H1 (cell line): ENCODE measurements at regions not wholly inside any gene's neighbourhood (a gene's known extent, or its start where the extent isn't known, plus 50 kb on each side); places are given as distances from the start of the nearest gene placed in this dataset.

Experiments
- CTCF ChIA-PET: fragments of 300-600 bp; sonication (Branson Sonifier 250); formaldehyde crosslinking; loops from one replicate; lab custom pipeline; 2021; ENCODE audit not compliant: partially characterized antibody; lab: Charles Lee
- POLR2A ChIA-PET: fragments of 300-600 bp; sonication (Branson Sonifier 250); formaldehyde crosslinking; loops from one replicate; lab custom pipeline; 2021; ENCODE audit warnings: inconsistent platforms; ENCODE audit not compliant: partially characterized antibody; lab: Charles Lee
- DNase-seq, 2 experiments: peaks; one replicate each; pipeline versions ENCODE4 v3.0.0 to v3.0.0-alpha.2; 2010 to 2022; ENCODE audit warnings: low spot score in 2 of 2, low read depth in 1 of 2, mixed read lengths in 1 of 2
- FAIRE-seq: peaks from 2 replicates; lab custom pipeline; 2011; peaks lifted over from hg19 to GRCh38; lab: Jason Lieb, UNC
- H2AFZ ChIP-seq: 2 replicates; pipeline ENCODE4 v1.8.1; 2012; ENCODE audit warnings: low read length, inconsistent platforms
- H2AK5ac ChIP-seq: 2 replicates; pipeline ENCODE4 v1.6.1; 2013; ENCODE audit warnings: low read depth, low read length
- H2BK120ac ChIP-seq: replicated peaks from 2 replicates; pipeline ENCODE3; 2013; ENCODE audit warnings: low read depth, low read length, inconsistent platforms
- H2BK12ac ChIP-seq: 2 replicates; pipeline ENCODE4 v1.6.1; 2013; ENCODE audit warnings: low read depth, low read length
- H2BK15ac ChIP-seq: 2 replicates; pipeline ENCODE4 v1.6.1; 2013; ENCODE audit warnings: low read length
- H2BK20ac ChIP-seq: 2 replicates; pipeline ENCODE4 v1.6.1; 2013; ENCODE audit warnings: low read length
- H2BK5ac ChIP-seq: 2 replicates; pipeline ENCODE4 v1.6.1; 2013; ENCODE audit warnings: low read depth, low read length
- H3K14ac ChIP-seq: 2 replicates; pipeline ENCODE4 v1.6.1; 2013; ENCODE audit warnings: inconsistent platforms; ENCODE audit not compliant: insufficient read length
- H3K18ac ChIP-seq: 2 replicates; pipeline ENCODE4 v1.6.1; 2013; ENCODE audit warnings: low read length; ENCODE audit errors: extremely low read depth
- H3K23ac ChIP-seq: 2 replicates; pipeline ENCODE4 v1.6.1; 2013; ENCODE audit warnings: inconsistent platforms; ENCODE audit not compliant: insufficient read length
- H3K23me2 ChIP-seq: 2 replicates; pipeline ENCODE4 v1.6.1; 2013; ENCODE audit warnings: low read depth, low read length
- H3K27ac ChIP-seq: 2 replicates; pipeline ENCODE4 v1.6.1; 2011; ENCODE audit warnings: low read depth, low read length, inconsistent platforms
- H3K27me3 ChIP-seq, 4 experiments: replicated peaks in 1 of 4; 1 replicate in 1 of 4; 2 replicates in 3 of 4; pipeline versions ENCODE4 v1.6.1 to v1.8.1; 2011 to 2013; ENCODE audit warnings: low read length in 3 of 4, mild to moderate bottlenecking in 3 of 4, inconsistent platforms in 2 of 4, mixed read lengths in 2 of 4, moderate library complexity in 1 of 4; ENCODE audit not compliant: control insufficient read depth in 3 of 4, insufficient read depth in 3 of 4; ENCODE audit errors: extremely low read depth in 1 of 4
- H3K36me3 ChIP-seq, 4 experiments: 2 replicates each; pipeline versions ENCODE4 v1.6.1 to v1.8.1; 2011 to 2013; ENCODE audit warnings: mild to moderate bottlenecking in 4 of 4, low read length in 3 of 4, moderate library complexity in 2 of 4, control low read depth in 1 of 4, inconsistent platforms in 1 of 4; ENCODE audit not compliant: insufficient read depth in 4 of 4, control insufficient read depth in 2 of 4
- H3K4ac ChIP-seq: replicated peaks from 2 replicates; pipeline ENCODE3; 2013; ENCODE audit warnings: low read length, low read depth, mixed read lengths, inconsistent platforms; ENCODE audit not compliant: insufficient read length
- H3K4me1 ChIP-seq, 4 experiments: replicated peaks in 1 of 4; 1 replicate in 1 of 4; 2 replicates in 3 of 4; pipeline versions ENCODE4 v1.6.1 to v1.8.1; 2011 to 2013; ENCODE audit warnings: low read length in 3 of 4, inconsistent platforms in 2 of 4, mixed read lengths in 1 of 4; ENCODE audit not compliant: insufficient read depth in 4 of 4, control insufficient read depth in 3 of 4
- H3K4me2 ChIP-seq, 2 experiments: 2 replicates each; pipeline versions ENCODE4 v1.6.1 to v1.8.1; 2011 to 2013; ENCODE audit warnings: low read depth in 2 of 2, low read length in 2 of 2, control low read depth in 1 of 2, inconsistent platforms in 1 of 2, mild to moderate bottlenecking in 1 of 2; ENCODE audit not compliant: insufficient read depth in 1 of 2
- H3K4me3 ChIP-seq, 4 experiments: fragments of 200-600, 300-600 bp in 1 of 4; sonication (generic), shearing (Covaris generic), sonication (Bioruptor Twin) in 1 of 4; 2 replicates each; pipeline versions ENCODE4 v1.5.1 to v1.8.1; 2011 to 2016; ENCODE audit warnings: low read length in 4 of 4, low read depth in 3 of 4, control low read depth in 2 of 4, inconsistent platforms in 2 of 4, mild to moderate bottlenecking in 2 of 4, mixed read lengths in 1 of 4, moderate library complexity in 1 of 4; ENCODE audit not compliant: insufficient read depth in 2 of 4; ENCODE audit errors: extremely low read depth in 1 of 4
- H3K56ac ChIP-seq: replicated peaks from 2 replicates; pipeline ENCODE3; 2013; ENCODE audit warnings: low read depth, mild to moderate bottlenecking, mixed read lengths, low read length, inconsistent platforms; ENCODE audit not compliant: insufficient read length
- H3K79me1 ChIP-seq: 2 replicates; pipeline ENCODE4 v1.6.1; 2013; ENCODE audit warnings: low read depth, low read length, control low read depth
- H3K79me2 ChIP-seq, 2 experiments: 2 replicates each; pipeline versions ENCODE4 v1.6.1 to v1.8.1; 2012 to 2013; ENCODE audit warnings: low read length in 2 of 2, mild to moderate bottlenecking in 2 of 2, inconsistent platforms in 1 of 2; ENCODE audit not compliant: insufficient read depth in 2 of 2, control insufficient read depth in 1 of 2
- H3K9ac ChIP-seq, 4 experiments: replicated peaks in 1 of 4; 1 replicate in 1 of 4; 2 replicates in 3 of 4; pipeline versions ENCODE4 v1.6.1 to v1.8.1; 2011 to 2013; ENCODE audit warnings: low read depth in 3 of 4, low read length in 3 of 4, control low read depth in 2 of 4, mild to moderate bottlenecking in 2 of 4, moderate library complexity in 2 of 4, inconsistent platforms in 1 of 4; ENCODE audit errors: extremely low read depth in 1 of 4
- H3K9me3 ChIP-seq, 2 experiments: 2 replicates each; pipeline versions ENCODE4 v1.6.1 to v1.8.1; 2012 to 2013; ENCODE audit warnings: mild to moderate bottlenecking in 2 of 2, moderate library complexity in 2 of 2, control low read depth in 1 of 2, inconsistent platforms in 1 of 2, low read depth in 1 of 2, low read length in 1 of 2, mixed read lengths in 1 of 2; ENCODE audit not compliant: insufficient read depth in 2 of 2
- H4K20me1 ChIP-seq, 2 experiments: replicated peaks in 1 of 2; 2 replicates each; pipeline versions ENCODE3 to v1.8.1; 2011 to 2013; ENCODE audit warnings: inconsistent platforms in 2 of 2, low read length in 2 of 2, mild to moderate bottlenecking in 1 of 2; ENCODE audit not compliant: insufficient read depth in 2 of 2, control insufficient read depth in 1 of 2
- H4K5ac ChIP-seq: 2 replicates; pipeline ENCODE4 v1.6.1; 2013; ENCODE audit warnings: low read length, low read depth, mixed read lengths, inconsistent platforms; ENCODE audit not compliant: insufficient read length
- H4K8ac ChIP-seq: 2 replicates; pipeline ENCODE4 v1.8.0; 2013; ENCODE audit warnings: mild to moderate bottlenecking, moderate library complexity, low read length, inconsistent platforms; ENCODE audit not compliant: insufficient read depth; ENCODE audit errors: extremely low read depth
- H4K91ac ChIP-seq: replicated peaks from 2 replicates; pipeline ENCODE3; 2013; ENCODE audit warnings: low read length, mixed read lengths, inconsistent platforms; ENCODE audit not compliant: insufficient read length
- BACH1 ChIP-seq: IDR thresholded peaks from 2 replicates; pipeline ENCODE4 v1.6.1; 2012; ENCODE audit warnings: low read length, improper control_type of control experiment
- KDM5A ChIP-seq: fragments of 200-600 bp; IDR thresholded peaks from 2 replicates; pipeline ENCODE4 v1.7.1; 2012; ENCODE audit warnings: mild to moderate bottlenecking, low read length, inconsistent platforms, mixed read lengths
- POLR2AphosphoS5 ChIP-seq: IDR thresholded peaks from 2 replicates; pipeline ENCODE4 v1.6.1; 2011; ENCODE audit warnings: low read depth, low read length
- TBP ChIP-seq: IDR thresholded peaks from 2 replicates; pipeline ENCODE4 v1.6.1; 2011; ENCODE audit warnings: low read depth, low read length, improper control_type of control experiment
- WGBS, 2 experiments: shearing (Covaris generic) in 1 of 2; methylation state at CpG; one replicate each; pipeline versions ENCODE4 v1.1.6 to v1.1.7; 2013 to 2015; ENCODE audit warnings: low lambda C conversion rate in 2 of 2, mixed read lengths in 2 of 2, inconsistent platforms in 1 of 2, low coverage in 1 of 2, missing lambda C conversion rate in 1 of 2; ENCODE audit not compliant: insufficient replicate concordance in 2 of 2, insufficient coverage in 1 of 2, insufficient read length in 1 of 2; ENCODE audit errors: extremely low coverage in 1 of 2, missing lambda C conversion rate in 1 of 2; 5-methylcytosine and 5-hydroxymethylcytosine counted together

DNA sequence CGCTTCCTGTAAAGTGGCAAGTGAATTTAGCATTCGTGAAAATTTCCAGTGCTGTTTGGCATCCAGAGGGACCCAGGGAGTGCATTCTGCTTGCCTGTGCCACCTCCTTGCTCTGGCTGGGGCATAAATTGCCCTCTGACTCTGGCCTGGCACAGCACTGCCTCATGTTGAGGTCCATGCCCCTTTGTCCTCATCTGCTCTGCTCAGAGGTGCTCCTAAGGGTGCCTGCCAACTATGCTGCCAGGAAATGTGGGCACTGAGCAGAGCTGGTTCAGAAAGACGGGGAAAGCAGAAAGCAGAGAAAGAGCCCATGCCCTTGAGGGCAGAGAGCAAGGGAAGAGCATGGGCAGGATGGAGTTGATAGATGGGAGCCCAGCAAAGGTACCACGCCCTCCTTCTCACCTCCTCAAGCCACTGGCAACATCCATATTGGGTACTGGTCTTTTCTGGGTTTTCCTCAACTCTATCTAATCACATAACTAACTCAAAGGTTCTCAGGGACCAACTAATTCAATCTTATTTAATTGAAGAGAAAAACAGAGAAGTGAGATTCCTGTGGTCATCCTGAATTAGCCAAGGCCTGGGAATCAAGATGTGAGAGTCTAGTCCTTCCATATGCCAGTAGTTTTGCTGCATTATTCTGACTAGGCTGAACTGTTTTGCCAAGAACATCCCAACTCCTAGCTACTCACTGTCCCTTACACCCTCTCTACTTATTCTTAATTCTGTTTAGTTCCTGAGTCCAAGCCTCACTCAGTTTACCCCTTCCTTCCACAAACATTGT is 441.5 kb upstream of the TNP1 start:
- no peak overlapping the region for H3K4me3 ChIP-seq
- H4K8ac ChIP-seq: no peak overlapping the region
- H4K20me1 ChIP-seq: no peaks in the 10 kb centered on the region
- no peaks in the 10 kb centered on the region for H3K36me3 ChIP-seq
- TF ChIP-seq TBP (no peak), POLR2AphosphoS5 (no peak), BACH1 (no peak), KDM5A (no peak)
- no peak overlapping the region for H2BK5ac ChIP-seq
- H2AFZ ChIP-seq: no peak overlapping the region
- 0 out of 2 replicates have a peak overlapping the region, but pooled peaks have one; percentile 21 for H2BK20ac ChIP-seq
- FAIRE-seq: no peak
- H2BK15ac ChIP-seq: no peak overlapping the region
- H3K4ac ChIP-seq: no peak overlapping the region
- no peak overlapping the region for H3K4me2 ChIP-seq
- H4K91ac ChIP-seq: no peak overlapping the region
- H3K79me1 ChIP-seq: no peaks in the 10 kb centered on the region
- H3K27me3 ChIP-seq: no peaks in the 10 kb centered on the region
- H3K27ac ChIP-seq: no peak overlapping the region
- whole genome bisulfite sequencing, 2 experiments: 92% methylated on average over 4 of the region's 4 CpGs; no CpG with 5 or more reads in 1 of the 2 experiments
- H2AK5ac ChIP-seq: no peak overlapping the region
- no peaks in the 10 kb centered on the region for H3K9me3 ChIP-seq
- no peak overlapping the region for H3K14ac ChIP-seq
- H3K23ac ChIP-seq: no peak overlapping the region
- DNase-seq: no peak
- H2BK120ac ChIP-seq: no peak overlapping the region
- H3K9ac ChIP-seq: no peak overlapping the region
- no peak overlapping the region for H3K56ac ChIP-seq
- no peak overlapping the region for H3K18ac ChIP-seq
- no peak overlapping the region for H4K5ac ChIP-seq
- ChIA-PET POLR2A (no interaction called here), CTCF (no interaction called here)
- H3K23me2 ChIP-seq: no peaks in the 10 kb centered on the region
- H3K79me2 ChIP-seq: no peaks in the 10 kb centered on the region
- no peaks in the 10 kb centered on the region for H3K4me1 ChIP-seq
- no peak overlapping the region for H2BK12ac ChIP-seq
